Activated naive CD4-positive, alpha-beta T cell treated with anti-CD3 and anti-CD28 coated beads, Interleukin-2, amount 50 U/mL, for 16 hours (primary cell): ENCODE measurements at regions not wholly inside any gene's neighbourhood (a gene's known extent, or its start where the extent isn't known, plus 50 kb on each side); places are given as distances from the start of the nearest gene placed in this dataset.
"Not testable (repeated sequence)": the region's sequence is repeated elsewhere in the genome, so short reads cannot be mapped to it uniquely, and the experiment has no call there.

Experiments
- DNase-seq: peaks from one replicate; pipeline ENCODE4 v3.0.0-alpha.2; 2020

- no peak for DNase-seq
Measured at GRCh38 chr17:63082273-63082861, 116.3 kb downstream of the TANC2 start.

GRCh38 chr17:63082952-63083351, 116.9 kb downstream of the TANC2 start:
- no peak for DNase-seq

GRCh38 chr17:63086483-63087185, 120.6 kb downstream of the TANC2 start:
- DNase-seq = no peak

- not testable (repeated sequence) for DNase-seq
Measured at GRCh38 chr17:63090358-63091114, 124.5 kb downstream of the TANC2 start.

GRCh38 chr17:63091909-63092308, 125.9 kb downstream of the TANC2 start:
- DNase-seq = not testable (repeated sequence)

- DNase-seq = no peak
Measured at GRCh38 chr17:63094631-63095030, 128.6 kb downstream of the TANC2 start.

GRCh38 chr17:63095459-63095858, 129.4 kb downstream of the TANC2 start:
- DNase-seq = no peak

GRCh38 chr17:63095879-63096278, 129.8 kb downstream of the TANC2 start:
- DNase-seq = no peak

- no peak for DNase-seq
Measured at GRCh38 chr17:63096426-63096825, 130.4 kb downstream of the TANC2 start.

- DNase-seq = no peak
Measured at GRCh38 chr17:63099425-63099824, 133.4 kb downstream of the TANC2 start.

- DNase-seq = no peak
Measured at GRCh38 chr17:63102034-63102433, 136.0 kb downstream of the TANC2 start.

GRCh38 chr17:63106050-63106449, 140.0 kb downstream of the TANC2 start:
- DNase-seq = no peak

GRCh38 chr17:63109661-63110060, 143.6 kb downstream of the TANC2 start:
- no peak for DNase-seq

GRCh38 chr17:63113167-63113566, 147.1 kb downstream of the TANC2 start:
- no peak for DNase-seq

- no peak for DNase-seq
Measured at GRCh38 chr17:63116228-63116627, 150.2 kb downstream of the TANC2 start.

- DNase-seq = no peak
Measured at GRCh38 chr17:63116967-63117830, 151.2 kb downstream of the TANC2 start.

- no peak for DNase-seq
Measured at GRCh38 chr17:63120406-63120805, 154.4 kb downstream of the TANC2 start.

- no peak for DNase-seq
Measured at GRCh38 chr17:63124536-63124935, 158.5 kb downstream of the TANC2 start.

GRCh38 chr17:63124958-63125357, 158.9 kb downstream of the TANC2 start:
- no peak for DNase-seq

GRCh38 chr17:63125987-63126386, 160.0 kb downstream of the TANC2 start:
- DNase-seq = no peak

GRCh38 chr17:63126607-63127006, 160.6 kb downstream of the TANC2 start:
- no peak for DNase-seq

GRCh38 chr17:63132459-63132911, 166.4 kb downstream of the TANC2 start:
- no peak for DNase-seq

GRCh38 chr17:63133491-63133890, 167.5 kb downstream of the TANC2 start:
- DNase-seq = no peak
